A673 (cell line): ENCODE measurements at regions not wholly inside any gene's neighbourhood (a gene's known extent, or its start where the extent isn't known, plus 50 kb on each side); places are given as distances from the start of the nearest gene placed in this dataset.
A peak's percentile ranks its signal among the peaks of the same experiment; 100 is the strongest.

Experiments
- BruUV-seq: library from RNA; stranded (reverse); fragments of 400-500 nt; replicated peaks from 2 replicates; lab custom pipeline; 2021; lab: Mats Ljungman, UMichigan
- CTCF ChIA-PET: fragments of 300-600 bp; sonication (Branson Sonifier 250); formaldehyde crosslinking; loops from one replicate; lab custom pipeline; 2022; ENCODE audit warnings: antibody characterized with exemption; lab: Charles Lee
- POLR2A ChIA-PET: fragments of 300-600 bp; sonication (Branson Sonifier 250); formaldehyde crosslinking; loops from one replicate; lab custom pipeline; 2022; ENCODE audit warnings: antibody characterized with exemption; ENCODE audit not compliant: low non-redundant PET; lab: Charles Lee
- DNase-seq: peaks from one replicate; pipeline ENCODE4 v3.0.0-alpha.2; 2015; ENCODE audit warnings: low spot score
- H3K27ac ChIP-seq: fragments of 200-600 bp; sonication (generic); 2 replicates; pipeline ENCODE4 v1.5.1; 2016; ENCODE audit warnings: mixed run types, low read depth, mild to moderate bottlenecking, mixed read lengths, antibody characterized with exemption, low read length; ENCODE audit not compliant: poor library complexity, severe bottlenecking
- H3K27me3 ChIP-seq: fragments of 200-600 bp; sonication (generic); replicated peaks from 2 replicates; pipeline ENCODE4 v1.6.1; 2017; ENCODE audit warnings: mixed run types, low read depth, mild to moderate bottlenecking, mixed read lengths, antibody characterized with exemption, low read length; ENCODE audit not compliant: insufficient read depth, poor library complexity
- H3K36me3 ChIP-seq: fragments of 200-600 bp; sonication (generic); 2 replicates; pipeline ENCODE4 v1.6.1; 2016; ENCODE audit warnings: mixed run types, mild to moderate bottlenecking, mixed read lengths, antibody characterized with exemption, low read length; ENCODE audit not compliant: insufficient read depth, poor library complexity, severe bottlenecking
- H3K4me1 ChIP-seq: fragments of 200-600 bp; sonication (generic); 2 replicates; pipeline ENCODE4 v1.6.1; 2017; ENCODE audit warnings: mixed run types, mild to moderate bottlenecking, mixed read lengths, antibody characterized with exemption, low read length; ENCODE audit not compliant: insufficient read depth, poor library complexity, severe bottlenecking
- H3K4me3 ChIP-seq: fragments of 200-600 bp; sonication (generic); 2 replicates; pipeline ENCODE4 v1.5.1; 2016; ENCODE audit warnings: low read depth, mixed run types, mild to moderate bottlenecking, mixed read lengths, low read length; ENCODE audit not compliant: poor library complexity, severe bottlenecking
- H3K9me3 ChIP-seq: fragments of 200-600 bp; sonication (generic); 2 replicates; pipeline ENCODE4 v1.6.1; 2016; ENCODE audit warnings: mixed run types, low read depth, mild to moderate bottlenecking, mixed read lengths, antibody characterized with exemption, low read length; ENCODE audit not compliant: poor library complexity, severe bottlenecking
- CTCF ChIP-seq: fragments of 300-800, 200-600 bp; sonication (generic); conservative IDR thresholded peaks from 2 replicates; pipeline ENCODE4 v1.5.1; 2017; ENCODE audit warnings: low read depth, mild to moderate bottlenecking, antibody characterized with exemption, low read length, moderate library complexity, mixed read lengths
- EZH2 ChIP-seq: fragments of 200-600 bp; sonication (generic); IDR thresholded peaks from 2 replicates; pipeline ENCODE4 v1.6.1; 2017; ENCODE audit warnings: borderline replicate concordance, low read depth, mild to moderate bottlenecking, mixed read lengths, antibody characterized with exemption, low read length; ENCODE audit not compliant: poor library complexity, severe bottlenecking
- intact Hi-C: fragments of 100-400 bp; cut with micrococcal nuclease; formaldehyde crosslinking; loops from one replicate; pipeline ENCODE4 v1.10.0; 2022; ENCODE audit not compliant: unreplicated experiment

- Histone ChIP-seq H3K36me3 (no peaks in the 10 kb centered on the region), H3K27ac (no peak overlapping the region), H3K27me3 (no peaks in the 10 kb centered on the region), H3K4me1 (peaks cover 33% of the 10 kb centered on the region), H3K4me3 (no peak overlapping the region), H3K9me3 (no peaks in the 10 kb centered on the region)
- no peak for TF ChIP-seq EZH2
- no peak for TF ChIP-seq CTCF
- intact Hi-C loops = loop anchor here (10.0 kb wide), 1 partner anchor 169 kb away; no protein-coding TSS in a partner anchor
- ChIA-PET CTCF (no interaction called here), POLR2A (no interaction called here)
- no peak for DNase-seq
- no TSS peak for BruUV-seq
Observed at GRCh38 chr12:41935911-41936310, 208.8 kb downstream of the GXYLT1 start.

- intact Hi-C loops = loop anchor here (5.0 to 10.0 kb wide), 2 partner anchors 90 to 172 kb away; no protein-coding TSS in a partner anchor
- Histone ChIP-seq H3K36me3 (no peaks in the 10 kb centered on the region), H3K4me1 (peaks cover 42% of the 10 kb centered on the region), H3K27ac (peak overlapping the region; percentile 74), H3K27me3 (no peaks in the 10 kb centered on the region), H3K4me3 (peak overlapping the region; percentile 35), H3K9me3 (no peaks in the 10 kb centered on the region)
- no TSS peak for BruUV-seq
- no peak for TF ChIP-seq EZH2
- TF ChIP-seq CTCF = 0 out of 2 replicates have a peak, but pooled peaks have one; percentile 12
- DNase-seq = peak; percentile 96
- POLR2A ChIA-PET = no interaction called here
- CTCF ChIA-PET = interaction anchor here (0.6 kb wide), 2 partner anchors 137 to 402 kb away, joined by 3 to 6 read pairs; no protein-coding TSS in a partner anchor
Observed at GRCh38 chr12:41932470-41932991, 212.1 kb downstream of the GXYLT1 start.

GRCh38 chr12:41930866-41931437 is 213.7 kb downstream of the GXYLT1 start:
- peak overlapping the region; percentile 74 for H3K27ac ChIP-seq
- peak; percentile 42 for DNase-seq
- peaks cover 51% of the 10 kb centered on the region for H3K4me1 ChIP-seq
- H3K9me3 ChIP-seq = peaks cover 2% of the 10 kb centered on the region
- no peaks in the 10 kb centered on the region for H3K36me3 ChIP-seq
- ChIA-PET CTCF (no interaction called here), POLR2A (no interaction called here)
- H3K27me3 ChIP-seq = no peaks in the 10 kb centered on the region
- peak overlapping the region; percentile 35 for H3K4me3 ChIP-seq
- TF ChIP-seq EZH2 (no peak), CTCF (no peak)
- intact Hi-C loops = loop anchor here (5.0 to 10.0 kb wide), 2 partner anchors 91 to 174 kb away; no protein-coding TSS in a partner anchor
- no TSS peak for BruUV-seq
